HL-60 (cell line): ENCODE measurements at regions not wholly inside any gene's neighbourhood (a gene's known extent, or its start where the extent isn't known, plus 50 kb on each side); places are given as distances from the start of the nearest gene placed in this dataset.

Source experiments
- DNase-seq, 2 experiments: peaks; one replicate each; pipeline ENCODE4 v3.0.0-alpha.2; 2010 to 2020; ENCODE audit warnings: low read depth in 1 of 2, low spot score in 1 of 2
- H3K27ac ChIP-seq: fragments of 250-450 bp; sonication (Bioruptor Pico); replicated peaks from 2 replicates; pipeline ENCODE4 v1.5.1; 2020; ENCODE audit warnings: mild to moderate bottlenecking, moderate library complexity
- H3K27me3 ChIP-seq: fragments of 250-450 bp; sonication (Bioruptor Pico); 2 replicates; pipeline ENCODE4 v1.5.1; 2021; ENCODE audit warnings: mild to moderate bottlenecking, moderate library complexity; ENCODE audit not compliant: insufficient read depth, poor library complexity, severe bottlenecking
- H3K4me3 ChIP-seq: replicated peaks from 2 replicates; pipeline ENCODE4 v1.5.1; 2011; ENCODE audit warnings: mild to moderate bottlenecking, control low read depth, low read length; ENCODE audit not compliant: insufficient read depth
- CTCF ChIP-seq: IDR thresholded peaks from one replicate; pipeline ENCODE4 v1.5.1; 2011; ENCODE audit warnings: low read length, control low read depth, inconsistent platforms; ENCODE audit not compliant: insufficient read depth
- GABPA ChIP-seq: IDR thresholded peaks from 2 replicates; pipeline ENCODE4 v1.6.1; 2012; ENCODE audit warnings: low read depth
- POLR2AphosphoS5 ChIP-seq: IDR thresholded peaks from 2 replicates; pipeline ENCODE4 v1.6.1; 2012; ENCODE audit warnings: low read depth
- SPI1 ChIP-seq: IDR thresholded peaks from 2 replicates; pipeline ENCODE4 v1.6.1; 2012; ENCODE audit warnings: low read depth, mild to moderate bottlenecking, borderline replicate concordance
- TF ChIP-seq, protein P1 (sequence below): IDR thresholded peaks from 2 replicates; pipeline ENCODE4 v1.6.1; 2012; ENCODE audit warnings: low read depth; ENCODE audit not compliant: insufficient replicate concordance

- DNase-seq, result no peak
- Histone ChIP-seq H3K4me3 (no peak overlapping the region), H3K27ac (no peak overlapping the region), H3K27me3 (no peaks in the 10 kb centered on the region)
- TF ChIP-seq, protein P1, sequence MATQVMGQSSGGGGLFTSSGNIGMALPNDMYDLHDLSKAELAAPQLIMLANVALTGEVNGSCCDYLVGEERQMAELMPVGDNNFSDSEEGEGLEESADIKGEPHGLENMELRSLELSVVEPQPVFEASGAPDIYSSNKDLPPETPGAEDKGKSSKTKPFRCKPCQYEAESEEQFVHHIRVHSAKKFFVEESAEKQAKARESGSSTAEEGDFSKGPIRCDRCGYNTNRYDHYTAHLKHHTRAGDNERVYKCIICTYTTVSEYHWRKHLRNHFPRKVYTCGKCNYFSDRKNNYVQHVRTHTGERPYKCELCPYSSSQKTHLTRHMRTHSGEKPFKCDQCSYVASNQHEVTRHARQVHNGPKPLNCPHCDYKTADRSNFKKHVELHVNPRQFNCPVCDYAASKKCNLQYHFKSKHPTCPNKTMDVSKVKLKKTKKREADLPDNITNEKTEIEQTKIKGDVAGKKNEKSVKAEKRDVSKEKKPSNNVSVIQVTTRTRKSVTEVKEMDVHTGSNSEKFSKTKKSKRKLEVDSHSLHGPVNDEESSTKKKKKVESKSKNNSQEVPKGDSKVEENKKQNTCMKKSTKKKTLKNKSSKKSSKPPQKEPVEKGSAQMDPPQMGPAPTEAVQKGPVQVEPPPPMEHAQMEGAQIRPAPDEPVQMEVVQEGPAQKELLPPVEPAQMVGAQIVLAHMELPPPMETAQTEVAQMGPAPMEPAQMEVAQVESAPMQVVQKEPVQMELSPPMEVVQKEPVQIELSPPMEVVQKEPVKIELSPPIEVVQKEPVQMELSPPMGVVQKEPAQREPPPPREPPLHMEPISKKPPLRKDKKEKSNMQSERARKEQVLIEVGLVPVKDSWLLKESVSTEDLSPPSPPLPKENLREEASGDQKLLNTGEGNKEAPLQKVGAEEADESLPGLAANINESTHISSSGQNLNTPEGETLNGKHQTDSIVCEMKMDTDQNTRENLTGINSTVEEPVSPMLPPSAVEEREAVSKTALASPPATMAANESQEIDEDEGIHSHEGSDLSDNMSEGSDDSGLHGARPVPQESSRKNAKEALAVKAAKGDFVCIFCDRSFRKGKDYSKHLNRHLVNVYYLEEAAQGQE, result no peak
- TF ChIP-seq SPI1 (no peak), POLR2AphosphoS5 (no peak), GABPA (no peak), CTCF (no peak)
Measured at GRCh38 chr2:185069107-185069506, 470.8 kb downstream of the ZNF804A start.

- TF ChIP-seq SPI1, result no peak
- TF ChIP-seq, protein P1, result no peak
- TF ChIP-seq CTCF, result no peak
- TF ChIP-seq POLR2AphosphoS5, result no peak
- TF ChIP-seq GABPA, result no peak
- no peak for DNase-seq
- Histone ChIP-seq H3K27me3 (no peaks in the 10 kb centered on the region), H3K27ac (no peak overlapping the region), H3K4me3 (no peak overlapping the region)
Measured at GRCh38 chr2:185074156-185074555, 475.8 kb downstream of the ZNF804A start.

GRCh38 chr2:185082749-185083148, 484.4 kb downstream of the ZNF804A start:
- H3K27me3 ChIP-seq, result no peaks in the 10 kb centered on the region
- TF ChIP-seq CTCF, result no peak
- TF ChIP-seq, protein P1, result no peak
- no peak overlapping the region for H3K4me3 ChIP-seq
- H3K27ac ChIP-seq, result no peak overlapping the region
- no peak for DNase-seq
